PC-9 (cell line): ENCODE measurements at regions not wholly inside any gene's neighbourhood (a gene's known extent, or its start where the extent isn't known, plus 50 kb on each side); places are given as distances from the start of the nearest gene placed in this dataset.

ENCODE experiments used
- EZH2 ChIP-seq: fragments of 200-600 bp; sonication (generic); IDR thresholded peaks from 2 replicates; pipeline ENCODE4 v1.8.0; 2017; ENCODE audit warnings: antibody characterized with exemption, low read depth
- TF ChIP-seq, protein P1 (sequence below): fragments of 200-600 bp; sonication (generic); conservative IDR thresholded peaks from 2 replicates; pipeline ENCODE4 v1.6.1; 2017; ENCODE audit warnings: mixed run types, antibody characterized with exemption, mild to moderate bottlenecking, moderate library complexity

- TF ChIP-seq, protein P1, sequence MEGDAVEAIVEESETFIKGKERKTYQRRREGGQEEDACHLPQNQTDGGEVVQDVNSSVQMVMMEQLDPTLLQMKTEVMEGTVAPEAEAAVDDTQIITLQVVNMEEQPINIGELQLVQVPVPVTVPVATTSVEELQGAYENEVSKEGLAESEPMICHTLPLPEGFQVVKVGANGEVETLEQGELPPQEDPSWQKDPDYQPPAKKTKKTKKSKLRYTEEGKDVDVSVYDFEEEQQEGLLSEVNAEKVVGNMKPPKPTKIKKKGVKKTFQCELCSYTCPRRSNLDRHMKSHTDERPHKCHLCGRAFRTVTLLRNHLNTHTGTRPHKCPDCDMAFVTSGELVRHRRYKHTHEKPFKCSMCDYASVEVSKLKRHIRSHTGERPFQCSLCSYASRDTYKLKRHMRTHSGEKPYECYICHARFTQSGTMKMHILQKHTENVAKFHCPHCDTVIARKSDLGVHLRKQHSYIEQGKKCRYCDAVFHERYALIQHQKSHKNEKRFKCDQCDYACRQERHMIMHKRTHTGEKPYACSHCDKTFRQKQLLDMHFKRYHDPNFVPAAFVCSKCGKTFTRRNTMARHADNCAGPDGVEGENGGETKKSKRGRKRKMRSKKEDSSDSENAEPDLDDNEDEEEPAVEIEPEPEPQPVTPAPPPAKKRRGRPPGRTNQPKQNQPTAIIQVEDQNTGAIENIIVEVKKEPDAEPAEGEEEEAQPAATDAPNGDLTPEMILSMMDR, result no peak
- no peak for TF ChIP-seq EZH2
Observed at GRCh38 chr22:35202376-35202775, 54.9 kb upstream of the HMGXB4 start.
